Skeletal muscle tissue (tissue), 3 donors: ENCODE measurements at regions not wholly inside any gene's neighbourhood (a gene's known extent, or its start where the extent isn't known, plus 50 kb on each side); places are given as distances from the start of the nearest gene placed in this dataset.
"Not testable (repeated sequence)": the region's sequence is repeated elsewhere in the genome, so short reads cannot be mapped to it uniquely, and the experiment has no call there.

Experiments used
- H3K27ac ChIP-seq: one replicate; pipeline ENCODE4 v1.7.0; 2013; ENCODE audit warnings: mild to moderate bottlenecking, low read depth, low read length, inconsistent platforms
- H3K27me3 ChIP-seq, 3 donors: one replicate each; pipeline ENCODE4 v1.7.0; 2013; ENCODE audit warnings: low read length in 3 of 3; ENCODE audit not compliant: control insufficient read depth in 3 of 3, insufficient read depth in 3 of 3
- H3K36me3 ChIP-seq, 3 donors: one replicate each; pipeline ENCODE4 v1.7.0; 2013; ENCODE audit warnings: low read length in 3 of 3; ENCODE audit not compliant: control insufficient read depth in 3 of 3, insufficient read depth in 3 of 3
- H3K4me1 ChIP-seq, 3 donors: one replicate each; pipeline ENCODE4 v1.7.0; 2013; ENCODE audit warnings: low read length in 3 of 3, mild to moderate bottlenecking in 3 of 3; ENCODE audit not compliant: control insufficient read depth in 3 of 3, insufficient read depth in 3 of 3
- H3K4me3 ChIP-seq, 3 donors: one replicate each; pipeline ENCODE4 v1.7.0; 2013; ENCODE audit warnings: low read length in 3 of 3
- H3K9ac ChIP-seq, 3 donors: one replicate each; pipeline ENCODE4 v1.7.0; 2013; ENCODE audit warnings: low read length in 3 of 3, mild to moderate bottlenecking in 3 of 3, moderate library complexity in 2 of 3, low read depth in 1 of 3
- H3K9me3 ChIP-seq, 3 donors: one replicate each; pipeline ENCODE4 v1.7.0; 2013; ENCODE audit warnings: low read length in 3 of 3; ENCODE audit not compliant: control insufficient read depth in 3 of 3
- donor health status: Osteomylitis.

- Histone ChIP-seq H3K4me1 (no peaks in the 10 kb centered on the region), H3K27me3 (no peaks in the 10 kb centered on the region), H3K9me3 (no peaks in the 10 kb centered on the region), H3K27ac (no peak overlapping the region), H3K4me3 (no peak overlapping the region), H3K36me3 (no peaks in the 10 kb centered on the region), H3K9ac (no peak overlapping the region)
Measured at GRCh38 chr2:194385376-194385775, 1271.7 kb upstream of the SLC39A10 start.

GRCh38 chr2:194383401-194383800 is 1273.6 kb upstream of the SLC39A10 start:
- Histone ChIP-seq H3K27me3 (no peaks in the 10 kb centered on the region), H3K9me3 (no peaks in the 10 kb centered on the region), H3K9ac (no peak overlapping the region), H3K4me3 (no peak overlapping the region), H3K4me1 (no peaks in the 10 kb centered on the region), H3K36me3 (no peaks in the 10 kb centered on the region), H3K27ac (no peak overlapping the region)

GRCh38 chr2:194382221-194382620 is 1274.8 kb upstream of the SLC39A10 start:
- Histone ChIP-seq H3K27me3 (no peaks in the 10 kb centered on the region), H3K27ac (no peak overlapping the region), H3K9ac (no peak overlapping the region), H3K9me3 (no peaks in the 10 kb centered on the region), H3K4me1 (no peaks in the 10 kb centered on the region), H3K4me3 (no peak overlapping the region), H3K36me3 (no peaks in the 10 kb centered on the region)

GRCh38 chr2:194380011-194380410 is 1277.0 kb upstream of the SLC39A10 start:
- Histone ChIP-seq H3K36me3 (no peaks in the 10 kb centered on the region), H3K27ac (no peak overlapping the region), H3K27me3 (no peaks in the 10 kb centered on the region), H3K9ac (no peak overlapping the region), H3K9me3 (no peaks in the 10 kb centered on the region), H3K4me1 (no peaks in the 10 kb centered on the region), H3K4me3 (no peak overlapping the region)

GRCh38 chr2:194367390-194367789 is 1289.6 kb upstream of the SLC39A10 start:
- not testable (repeated sequence) for H3K9me3 ChIP-seq, H3K4me3 ChIP-seq, H3K27ac ChIP-seq, H3K36me3 ChIP-seq, H3K27me3 ChIP-seq, H3K9ac ChIP-seq, H3K4me1 ChIP-seq

GRCh38 chr2:194363878-194364277 is 1293.1 kb upstream of the SLC39A10 start:
- Histone ChIP-seq H3K9me3 (no peaks in the 10 kb centered on the region), H3K9ac (no peak overlapping the region), H3K27me3 (no peaks in the 10 kb centered on the region), H3K4me1 (no peaks in the 10 kb centered on the region), H3K4me3 (no peak overlapping the region), H3K27ac (no peak overlapping the region), H3K36me3 (no peaks in the 10 kb centered on the region)

- H3K36me3 ChIP-seq, result no peaks in the 10 kb centered on the region
- no peak overlapping the region for H3K27ac ChIP-seq
- H3K27me3 ChIP-seq, result no peaks in the 10 kb centered on the region
- H3K4me1 ChIP-seq, result no peaks in the 10 kb centered on the region
- H3K9ac ChIP-seq, result no peak overlapping the region
- H3K4me3 ChIP-seq, result no peak overlapping the region
- no peaks in the 10 kb centered on the region for H3K9me3 ChIP-seq
Measured at GRCh38 chr2:194363295-194363694, 1293.7 kb upstream of the SLC39A10 start.

GRCh38 chr2:194352505-194352904 is 1304.5 kb upstream of the SLC39A10 start:
- H3K4me1 ChIP-seq, result no peaks in the 10 kb centered on the region
- H3K9me3 ChIP-seq, result no peaks in the 10 kb centered on the region
- no peak overlapping the region for H3K4me3 ChIP-seq
- no peaks in the 10 kb centered on the region for H3K36me3 ChIP-seq
- no peak overlapping the region for H3K27ac ChIP-seq
- no peak overlapping the region for H3K9ac ChIP-seq
- H3K27me3 ChIP-seq, result no peaks in the 10 kb centered on the region

GRCh38 chr2:194346193-194346592 is 1310.8 kb upstream of the SLC39A10 start:
- Histone ChIP-seq H3K4me3 (no peak overlapping the region), H3K27me3 (no peaks in the 10 kb centered on the region), H3K4me1 (no peaks in the 10 kb centered on the region), H3K27ac (no peak overlapping the region), H3K36me3 (no peaks in the 10 kb centered on the region), H3K9me3 (no peaks in the 10 kb centered on the region), H3K9ac (no peak overlapping the region)

GRCh38 chr2:194345347-194345746 is 1311.7 kb upstream of the SLC39A10 start:
- no peak overlapping the region for H3K4me3 ChIP-seq
- no peaks in the 10 kb centered on the region for H3K27me3 ChIP-seq
- no peaks in the 10 kb centered on the region for H3K9me3 ChIP-seq
- no peak overlapping the region for H3K27ac ChIP-seq
- H3K9ac ChIP-seq, result no peak overlapping the region
- H3K36me3 ChIP-seq, result no peaks in the 10 kb centered on the region
- no peaks in the 10 kb centered on the region for H3K4me1 ChIP-seq

- Histone ChIP-seq H3K27me3 (no peaks in the 10 kb centered on the region), H3K4me1 (no peaks in the 10 kb centered on the region), H3K9me3 (no peaks in the 10 kb centered on the region), H3K9ac (no peak overlapping the region), H3K4me3 (no peak overlapping the region), H3K36me3 (no peaks in the 10 kb centered on the region), H3K27ac (no peak overlapping the region)
Measured at GRCh38 chr2:194343167-194343566, 1313.9 kb upstream of the SLC39A10 start.
